OCI-LY3 (cell line): ENCODE measurements at regions not wholly inside any gene's neighbourhood (a gene's known extent, or its start where the extent isn't known, plus 50 kb on each side); places are given as distances from the start of the nearest gene placed in this dataset.

Experiments
- EZH2phosphoT487 ChIP-seq: fragments of 200-600 bp; shearing (Covaris generic); IDR thresholded peaks from 2 replicates; pipeline ENCODE4 v1.6.1; 2018; ENCODE audit warnings: antibody characterized with exemption, mixed run types, low read depth
- TF ChIP-seq, protein P1 (sequence below): fragments of 200-600, 300-600 bp; sonication (generic); IDR thresholded peaks from 2 replicates; pipeline ENCODE4 v1.5.1; 2014; ENCODE audit warnings: antibody characterized with exemption, low read length, low read depth

GRCh38 chr5:128826275-128826674 lies 139.0 kb upstream of the SLC27A6 start:
- TF ChIP-seq, protein P1, sequence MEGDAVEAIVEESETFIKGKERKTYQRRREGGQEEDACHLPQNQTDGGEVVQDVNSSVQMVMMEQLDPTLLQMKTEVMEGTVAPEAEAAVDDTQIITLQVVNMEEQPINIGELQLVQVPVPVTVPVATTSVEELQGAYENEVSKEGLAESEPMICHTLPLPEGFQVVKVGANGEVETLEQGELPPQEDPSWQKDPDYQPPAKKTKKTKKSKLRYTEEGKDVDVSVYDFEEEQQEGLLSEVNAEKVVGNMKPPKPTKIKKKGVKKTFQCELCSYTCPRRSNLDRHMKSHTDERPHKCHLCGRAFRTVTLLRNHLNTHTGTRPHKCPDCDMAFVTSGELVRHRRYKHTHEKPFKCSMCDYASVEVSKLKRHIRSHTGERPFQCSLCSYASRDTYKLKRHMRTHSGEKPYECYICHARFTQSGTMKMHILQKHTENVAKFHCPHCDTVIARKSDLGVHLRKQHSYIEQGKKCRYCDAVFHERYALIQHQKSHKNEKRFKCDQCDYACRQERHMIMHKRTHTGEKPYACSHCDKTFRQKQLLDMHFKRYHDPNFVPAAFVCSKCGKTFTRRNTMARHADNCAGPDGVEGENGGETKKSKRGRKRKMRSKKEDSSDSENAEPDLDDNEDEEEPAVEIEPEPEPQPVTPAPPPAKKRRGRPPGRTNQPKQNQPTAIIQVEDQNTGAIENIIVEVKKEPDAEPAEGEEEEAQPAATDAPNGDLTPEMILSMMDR, result no peak
- no peak for TF ChIP-seq EZH2phosphoT487
